ENCODE measurements at regions not wholly inside any gene's neighbourhood (a gene's known extent, or its start where the extent isn't known, plus 50 kb on each side); places are given as distances from the start of the nearest gene placed in this dataset.

GRCh38 chr5:74183041-74183440 is 457.5 kb downstream of the ENC1 start:
- no peak for DNase-seq (ENCODE audit: low spot score)
- TF ChIP-seq CTCF (IDR thresholded peaks at IDR 0.05; ENCODE audit: extremely low read depth, missing control alignments) = no peak

- TF ChIP-seq CTCF (IDR thresholded peaks at IDR 0.05; ENCODE audit: extremely low read depth, missing control alignments) = no peak
- DNase-seq (ENCODE audit: low spot score) = no peak
These were observed 457.9 kb downstream of the ENC1 start for GRCh38 chr5:74182603-74183002.

- no peak for TF ChIP-seq CTCF (IDR thresholded peaks at IDR 0.05; ENCODE audit: extremely low read depth, missing control alignments)
- no peak for DNase-seq (ENCODE audit: low spot score)
These were observed 460.8 kb downstream of the ENC1 start for GRCh38 chr5:74179701-74180100.

GRCh38 chr5:74179179-74179578 is 461.3 kb downstream of the ENC1 start:
- no peak for TF ChIP-seq CTCF (IDR thresholded peaks at IDR 0.05; ENCODE audit: extremely low read depth, missing control alignments)
- no peak for DNase-seq (ENCODE audit: low spot score)

GRCh38 chr5:74177961-74178360 is 462.6 kb downstream of the ENC1 start:
- no peak for TF ChIP-seq CTCF (IDR thresholded peaks at IDR 0.05; ENCODE audit: extremely low read depth, missing control alignments)
- DNase-seq (ENCODE audit: low spot score) = no peak

GRCh38 chr5:74174366-74174765 is 466.2 kb downstream of the ENC1 start:
- no peak for TF ChIP-seq CTCF (IDR thresholded peaks at IDR 0.05; ENCODE audit: extremely low read depth, missing control alignments)
- no peak for DNase-seq (ENCODE audit: low spot score)

GRCh38 chr5:74173665-74174064 is 466.9 kb downstream of the ENC1 start:
- DNase-seq (ENCODE audit: low spot score) = no peak
- TF ChIP-seq CTCF (IDR thresholded peaks at IDR 0.05; ENCODE audit: extremely low read depth, missing control alignments) = no peak

Data from GM20000 (cell line).